ENCODE measurements at regions not wholly inside any gene's neighbourhood (a gene's known extent, or its start where the extent isn't known, plus 50 kb on each side); places are given as distances from the start of the nearest gene placed in this dataset.

GRCh38 chr6:126947070-126947469, 171.4 kb upstream of the RSPO3 start:
- Histone ChIP-seq H4K91ac (ENCODE audit: insufficient read depth, low read depth, low read length) (no peak overlapping the region), H2BK5ac (ENCODE audit: low read depth, low read length, poor library complexity, severe bottlenecking) (no peak overlapping the region), H3K4me2 (ENCODE audit: low read depth, low read length) (no peak overlapping the region), H3K14ac (replicated peaks; ENCODE audit: low read depth, low read length) (no peak overlapping the region), H3K27ac (ENCODE audit: insufficient read depth, low read length) (no peak overlapping the region), H4K5ac (ENCODE audit: low read depth, low read length) (no peak overlapping the region), H4K20me1 (ENCODE audit: insufficient read depth, low read length) (no peaks in the 10 kb centered on the region), H3K79me1 (ENCODE audit: low read depth in 1 of 2, low read length in 2 of 2) (no peaks in the 10 kb centered on the region), H3K27me3 (ENCODE audit: control insufficient read depth, insufficient read depth, low read length) (no peaks in the 10 kb centered on the region), H2BK15ac (ENCODE audit: low read depth, low read length) (no peak overlapping the region), H3K36me3 (ENCODE audit: control insufficient read depth, insufficient read depth, low read length) (no peaks in the 10 kb centered on the region), H3K4ac (ENCODE audit: low read depth, low read length) (no peak overlapping the region), H3K4me1 (ENCODE audit: control insufficient read depth, insufficient read depth, low read length) (peaks cover 2% of the 10 kb centered on the region; the same call in 1 of the 2 replicates), H2AK5ac (ENCODE audit: low read depth, low read length) (no peak overlapping the region), H3K18ac (ENCODE audit: low read depth, low read length) (no peak overlapping the region; the same call in 1 of the 2 replicates), H2BK120ac (ENCODE audit: low read depth, low read length) (no peak overlapping the region), H3K9me3 (ENCODE audit: control insufficient read depth, insufficient read depth, low read length) (no peaks in the 10 kb centered on the region), H3K4me3 (ENCODE audit: insufficient read depth, low read depth, low read length) (no peak overlapping the region), H2BK20ac (ENCODE audit: low read depth, low read length) (no peak overlapping the region), H3K56ac (ENCODE audit: extremely low read depth, insufficient read depth, low read length) (no peak overlapping the region), H2AK9ac (replicated peaks; ENCODE audit: low read depth, low read length, poor library complexity) (no peak overlapping the region), H3K23ac (ENCODE audit: low read depth, low read length) (no peak overlapping the region), H4K8ac (ENCODE audit: low read depth in 2 of 2, low read length in 2 of 2) (no peak overlapping the region), H3K9me1 (ENCODE audit: insufficient read depth, low read length) (no peaks in the 10 kb centered on the region), H2AFZ (replicated peaks; ENCODE audit: low read length, poor library complexity) (no peak overlapping the region), H3K9ac (ENCODE audit: low read depth, low read length) (no peak overlapping the region)
- intact Hi-C loops (cut with micrococcal nuclease) = no loop called here
- in situ Hi-C loops (cut with MboI; ENCODE audit: low sequenced_read_pairs) = no loop called here
- ATAC-seq (ENCODE audit: low read depth) (no peak; the same call in 1 of the 2 replicates), DNase-seq (peak; percentile 2)
- ChIA-PET POLR2A (ENCODE audit: unreplicated experiment) (no interaction called here), CTCF (no interaction called here)
- WGBS, 2 experiments (ENCODE audit: extremely low coverage in 2 of 2, insufficient read length in 1 of 2) = no CpG with 5 or more reads among the region's 4 CpGs
- TF ChIP-seq CEBPB (IDR thresholded peaks at IDR 0.05; ENCODE audit: low read depth, low read length) = no peak
- no peak for TF ChIP-seq BHLHE40 (IDR thresholded peaks at IDR 0.05; ENCODE audit: low read depth, low read length)
- TF ChIP-seq FOS (IDR thresholded peaks at IDR 0.05; ENCODE audit: low read depth, low read length) = no peak
- TF ChIP-seq MAZ (IDR thresholded peaks at IDR 0.05; ENCODE audit: borderline replicate concordance, low read depth, low read length) = no peak
- no peak for TF ChIP-seq CHD1 (IDR thresholded peaks at IDR 0.05; ENCODE audit: low read depth, low read length)
- no peak for TF ChIP-seq MAFK (IDR thresholded peaks at IDR 0.05; ENCODE audit: low read depth, low read length)
- TF ChIP-seq RFX5 (IDR thresholded peaks at IDR 0.05; ENCODE audit: low read depth, low read length) = no peak
- TF ChIP-seq, protein P1, sequence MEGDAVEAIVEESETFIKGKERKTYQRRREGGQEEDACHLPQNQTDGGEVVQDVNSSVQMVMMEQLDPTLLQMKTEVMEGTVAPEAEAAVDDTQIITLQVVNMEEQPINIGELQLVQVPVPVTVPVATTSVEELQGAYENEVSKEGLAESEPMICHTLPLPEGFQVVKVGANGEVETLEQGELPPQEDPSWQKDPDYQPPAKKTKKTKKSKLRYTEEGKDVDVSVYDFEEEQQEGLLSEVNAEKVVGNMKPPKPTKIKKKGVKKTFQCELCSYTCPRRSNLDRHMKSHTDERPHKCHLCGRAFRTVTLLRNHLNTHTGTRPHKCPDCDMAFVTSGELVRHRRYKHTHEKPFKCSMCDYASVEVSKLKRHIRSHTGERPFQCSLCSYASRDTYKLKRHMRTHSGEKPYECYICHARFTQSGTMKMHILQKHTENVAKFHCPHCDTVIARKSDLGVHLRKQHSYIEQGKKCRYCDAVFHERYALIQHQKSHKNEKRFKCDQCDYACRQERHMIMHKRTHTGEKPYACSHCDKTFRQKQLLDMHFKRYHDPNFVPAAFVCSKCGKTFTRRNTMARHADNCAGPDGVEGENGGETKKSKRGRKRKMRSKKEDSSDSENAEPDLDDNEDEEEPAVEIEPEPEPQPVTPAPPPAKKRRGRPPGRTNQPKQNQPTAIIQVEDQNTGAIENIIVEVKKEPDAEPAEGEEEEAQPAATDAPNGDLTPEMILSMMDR (conservative IDR thresholded peaks at IDR 0.05; ENCODE audit: low read depth, low read length) = no peak
- TF ChIP-seq, protein P2, sequence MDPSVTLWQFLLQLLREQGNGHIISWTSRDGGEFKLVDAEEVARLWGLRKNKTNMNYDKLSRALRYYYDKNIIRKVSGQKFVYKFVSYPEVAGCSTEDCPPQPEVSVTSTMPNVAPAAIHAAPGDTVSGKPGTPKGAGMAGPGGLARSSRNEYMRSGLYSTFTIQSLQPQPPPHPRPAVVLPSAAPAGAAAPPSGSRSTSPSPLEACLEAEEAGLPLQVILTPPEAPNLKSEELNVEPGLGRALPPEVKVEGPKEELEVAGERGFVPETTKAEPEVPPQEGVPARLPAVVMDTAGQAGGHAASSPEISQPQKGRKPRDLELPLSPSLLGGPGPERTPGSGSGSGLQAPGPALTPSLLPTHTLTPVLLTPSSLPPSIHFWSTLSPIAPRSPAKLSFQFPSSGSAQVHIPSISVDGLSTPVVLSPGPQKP (IDR thresholded peaks at IDR 0.05; ENCODE audit: borderline replicate concordance, low read depth, low read length) = no peak
- no peak for TF ChIP-seq POLR2A (IDR thresholded peaks at IDR 0.05; ENCODE audit: low read depth, low read length)
- no peak for TF ChIP-seq MXI1 (IDR thresholded peaks at IDR 0.05; ENCODE audit: borderline replicate concordance, low read depth, low read length)
- TF ChIP-seq SMC3 (IDR thresholded peaks at IDR 0.05; ENCODE audit: low read depth, low read length) = no peak
- no peak for TF ChIP-seq USF2 (IDR thresholded peaks at IDR 0.05; ENCODE audit: low read depth, low read length)
- TF ChIP-seq NFE2L2 (IDR thresholded peaks at IDR 0.05; ENCODE audit: low read depth, low read length) = no peak
- BruUV-seq (replicated peaks) = no TSS peak
- dilution Hi-C loops (cut with HindIII; ENCODE audit: low sequenced_read_pairs, unreplicated experiment) = no loop called here
